ENCODE measurements at regions not wholly inside any gene's neighbourhood (a gene's known extent, or its start where the extent isn't known, plus 50 kb on each side); places are given as distances from the start of the nearest gene placed in this dataset.

- intact Hi-C loops (cut with DNase I), result no loop called here
- Histone ChIP-seq H3K4me1 (ENCODE audit: insufficient read depth) (peaks cover under 1% of the 10 kb centered on the region), H3K27ac (no peak overlapping the region), H3K9me3 (no peaks in the 10 kb centered on the region), H3K4me3 (no peak overlapping the region), H3K27me3 (no peaks in the 10 kb centered on the region), H3K36me3 (no peaks in the 10 kb centered on the region)
- no peak for TF ChIP-seq POLR2A (IDR thresholded peaks at IDR 0.05)
- no peak for TF ChIP-seq EP300 (IDR thresholded peaks at IDR 0.05)
- TF ChIP-seq CTCF (IDR thresholded peaks at IDR 0.05), result no peak
- 30 to 55% (median 48%) methylated on average over 6 of the region's 6 CpGs for WGBS, 3 donors
- no peak for DNase-seq
These were observed 142.9 kb upstream of the ZMIZ1 start for GRCh38 chr10:78925800-78926319.

- intact Hi-C loops (cut with DNase I), result no loop called here
- H3K27me3 ChIP-seq, result no peaks in the 10 kb centered on the region
- H3K27ac ChIP-seq, result no peak overlapping the region
- 94 to 95% (median 94%) methylated on average over 11 of the region's 11 CpGs for WGBS, 3 donors
- peaks cover 14% of the 10 kb centered on the region for H3K4me1 ChIP-seq (ENCODE audit: insufficient read depth)
- no peak for DNase-seq
- H3K36me3 ChIP-seq, result no peaks in the 10 kb centered on the region
- H3K9me3 ChIP-seq, result no peaks in the 10 kb centered on the region
- TF ChIP-seq POLR2A (IDR thresholded peaks at IDR 0.05), result no peak
- no peak for TF ChIP-seq CTCF (IDR thresholded peaks at IDR 0.05)
- H3K4me3 ChIP-seq, result no peak overlapping the region
These were observed 141.3 kb upstream of the ZMIZ1 start for GRCh38 chr10:78927257-78927995.

GRCh38 chr10:78928330-78928729 is 140.4 kb upstream of the ZMIZ1 start:
- Histone ChIP-seq H3K27me3 (no peaks in the 10 kb centered on the region), H3K4me3 (no peak overlapping the region), H3K36me3 (no peaks in the 10 kb centered on the region), H3K4me1 (ENCODE audit: insufficient read depth) (peaks cover 16% of the 10 kb centered on the region), H3K27ac (no peak overlapping the region), H3K9me3 (no peaks in the 10 kb centered on the region)
- TF ChIP-seq CTCF (IDR thresholded peaks at IDR 0.05) (no peak), POLR2A (IDR thresholded peaks at IDR 0.05) (no peak), EP300 (IDR thresholded peaks at IDR 0.05) (no peak)
- no peak for DNase-seq
- 90 to 98% (median 97%) methylated on average over 3 of the region's 3 CpGs for WGBS, 3 donors
- intact Hi-C loops (cut with DNase I), result no loop called here

- Histone ChIP-seq H3K27me3 (no peaks in the 10 kb centered on the region), H3K27ac (no peak overlapping the region), H3K4me3 (no peak overlapping the region), H3K4me1 (ENCODE audit: insufficient read depth) (peaks cover 16% of the 10 kb centered on the region), H3K9me3 (no peaks in the 10 kb centered on the region), H3K36me3 (no peaks in the 10 kb centered on the region)
- TF ChIP-seq EP300 (IDR thresholded peaks at IDR 0.05), result no peak
- no peak for TF ChIP-seq CTCF (IDR thresholded peaks at IDR 0.05)
- no peak for TF ChIP-seq POLR2A (IDR thresholded peaks at IDR 0.05)
- intact Hi-C loops (cut with DNase I), result no loop called here
- WGBS, 3 donors, result 75 to 90% (median 88%) methylated on average over 1 of the region's 1 CpG
- DNase-seq, result no peak
These were observed 139.2 kb upstream of the ZMIZ1 start for GRCh38 chr10:78929541-78929940.
